A549 (cell line): ENCODE measurements at regions not wholly inside any gene's neighbourhood (a gene's known extent, or its start where the extent isn't known, plus 50 kb on each side); places are given as distances from the start of the nearest gene placed in this dataset.

Experiments used
- ATAC-seq, 2 experiments: fragments of 200-7000 bp in 1 of 2; fragments of >200 bp in 1 of 2; cut with Nextera tagmentation in 1 of 2; cut with Tn5 transposase in 1 of 2; 3 replicates each; pipeline versions ENCODE4 v1.8.0 to v1.9.1; 2018 to 2020; ENCODE audit warnings: mild to moderate bottlenecking in 1 of 2, moderate library complexity in 1 of 2
- CTCF ChIA-PET: fragments of 300-600 bp; sonication (Branson Sonifier 250); formaldehyde crosslinking; extraction: SDS; loops from one replicate; lab custom pipeline; 2021; ENCODE audit warnings: antibody characterized with exemption, inconsistent platforms; lab: Yijun Ruan, JAX
- POLR2A ChIA-PET: fragments of 350-600 bp; formaldehyde crosslinking; extraction: SDS; loops from one replicate; lab custom pipeline; 2021; ENCODE audit warnings: antibody characterized with exemption, inconsistent platforms; lab: Yijun Ruan, JAX
- DNase-seq, 2 experiments: peaks; one replicate each; pipeline versions ENCODE4 v3.0.0 to v3.0.0-alpha.2; 2011 to 2016; ENCODE audit warnings: low read depth in 1 of 2, low spot score in 1 of 2
- FAIRE-seq: peaks from 2 replicates; lab custom pipeline; 2011; peaks lifted over from hg19 to GRCh38; lab: Jason Lieb, UNC
- H3K27ac ChIP-seq, 2 experiments: fragments of >200 bp; sonication (Bioruptor Twin); formaldehyde crosslinking; 3 replicates each; pipeline ENCODE4 v1.5.1; 2016 to 2017
- H3K4me1 ChIP-seq: fragments of >200 bp; sonication (Bioruptor Twin); formaldehyde crosslinking; 3 replicates; pipeline ENCODE4 v1.6.1; 2016
- H3K4me2 ChIP-seq: fragments of >200 bp; sonication (Bioruptor Twin); formaldehyde crosslinking; 3 replicates; pipeline ENCODE4 v1.6.1; 2016
- H3K4me3 ChIP-seq: fragments of >200 bp; sonication (Bioruptor Twin); formaldehyde crosslinking; 3 replicates; pipeline ENCODE4 v1.5.1; 2016
- H3K9me3 ChIP-seq: fragments of >200 bp; sonication (Bioruptor Twin); formaldehyde crosslinking; 3 replicates; pipeline ENCODE4 v1.6.1; 2016
- CHD2 ChIP-seq: fragments of 150-350 bp; IDR thresholded peaks from 2 replicates; pipeline ENCODE4 v1.6.1; 2014; ENCODE audit warnings: low read length; ENCODE audit not compliant: partially characterized antibody
- E2F6 ChIP-seq: IDR thresholded peaks from 2 replicates; pipeline ENCODE4 v1.6.1; 2012; ENCODE audit warnings: low read depth, borderline replicate concordance
- EHF ChIP-seq: fragments of 250-450 bp; sonication (Bioruptor Pico); IDR thresholded peaks from 2 replicates; pipeline ENCODE4 v1.5.0; 2020; ENCODE audit warnings: mild to moderate bottlenecking
- EP300 ChIP-seq, 2 experiments: fragments of >200 bp; sonication (Bioruptor Twin); formaldehyde crosslinking; IDR thresholded peaks; 2 replicates in 1 of 2; 3 replicates in 1 of 2; pipeline ENCODE4 v1.6.1; 2016 to 2017
- FOSL2 ChIP-seq, 2 experiments: fragments of 450-650 bp in 1 of 2; fragments of >200 bp in 1 of 2; sonication (Bioruptor Twin) in 1 of 2; formaldehyde crosslinking; IDR thresholded peaks; 2 replicates each; pipeline versions ENCODE4 v1.5.0 to v1.6.1; 2016 to 2020; ENCODE audit warnings: mild to moderate bottlenecking in 1 of 2, moderate library complexity in 1 of 2
- HEYL ChIP-seq: fragments of 250-450 bp; sonication (Bioruptor Pico); IDR thresholded peaks from 2 replicates; pipeline ENCODE4 v1.8.0; 2021; ENCODE audit warnings: mild to moderate bottlenecking, moderate library complexity
- KDM1A ChIP-seq: fragments of 200-600 bp; sonication (generic); IDR thresholded peaks from 2 replicates; pipeline ENCODE4 v1.6.1; 2016; ENCODE audit warnings: low read depth, mild to moderate bottlenecking
- KDM5A ChIP-seq: fragments of 200-600 bp; sonication (generic); IDR thresholded peaks from 2 replicates; pipeline ENCODE4 v1.6.1; 2016; ENCODE audit warnings: antibody characterized with exemption, mild to moderate bottlenecking
- POLR2AphosphoS2 ChIP-seq: conservative IDR thresholded peaks from 2 replicates; pipeline ENCODE4 v1.6.1; 2012; ENCODE audit warnings: low read length, improper control_type of control experiment, inconsistent platforms
- RAD21 ChIP-seq, 2 experiments: fragments of >200 bp in 1 of 2; sonication (Bioruptor Twin) in 1 of 2; formaldehyde crosslinking in 1 of 2; IDR thresholded peaks in 1 of 2; conservative IDR thresholded peaks in 1 of 2; 2 replicates in 1 of 2; 3 replicates in 1 of 2; pipeline ENCODE4 v1.6.1; 2012 to 2018; ENCODE audit warnings: inconsistent platforms in 1 of 2
- RFX5 ChIP-seq: fragments of 450-650 bp; IDR thresholded peaks from 2 replicates; pipeline ENCODE4 v1.7.1; 2014; ENCODE audit warnings: antibody characterized with exemption, mild to moderate bottlenecking, moderate library complexity
- SMC3 ChIP-seq: fragments of >200 bp; sonication (Bioruptor Twin); formaldehyde crosslinking; IDR thresholded peaks from 3 replicates; pipeline ENCODE4 v1.6.1; 2018; ENCODE audit warnings: inconsistent platforms
- TFCP2L1 ChIP-seq: fragments of 250-450 bp; sonication (Bioruptor Pico); IDR thresholded peaks from 2 replicates; pipeline ENCODE4 v1.5.0; 2021; ENCODE audit warnings: mild to moderate bottlenecking
- TP53 ChIP-seq: fragments of 250-450 bp; sonication (Bioruptor Pico); IDR thresholded peaks from 2 replicates; pipeline ENCODE4 v1.5.0; 2021; ENCODE audit warnings: mild to moderate bottlenecking, moderate library complexity
- ZNF302 ChIP-seq: fragments of 250-450 bp; sonication (Bioruptor Pico); IDR thresholded peaks from 2 replicates; pipeline ENCODE4 v1.9.0; 2021; ENCODE audit warnings: inconsistent platforms, mild to moderate bottlenecking, moderate library complexity
- WGBS: methylation state at CpG from one replicate; pipeline ENCODE4 v1.1.6; 2017; ENCODE audit errors: missing lambda C conversion rate; 5-methylcytosine and 5-hydroxymethylcytosine counted together
- TF ChIP-seq, protein P1 (sequence below): fragments of >200 bp; sonication (Bioruptor Twin); formaldehyde crosslinking; IDR thresholded peaks from 3 replicates; pipeline ENCODE4 v1.5.1; 2016
- TF ChIP-seq, protein P2 (sequence below): fragments of 250-450 bp; sonication (Bioruptor Pico); IDR thresholded peaks from 2 replicates; pipeline ENCODE4 v1.5.0; 2020; ENCODE audit warnings: low read depth, mild to moderate bottlenecking, moderate library complexity
- TF ChIP-seq, protein P3 (sequence below): IDR thresholded peaks from 2 replicates; pipeline ENCODE4 v1.6.1; 2012

DNA sequence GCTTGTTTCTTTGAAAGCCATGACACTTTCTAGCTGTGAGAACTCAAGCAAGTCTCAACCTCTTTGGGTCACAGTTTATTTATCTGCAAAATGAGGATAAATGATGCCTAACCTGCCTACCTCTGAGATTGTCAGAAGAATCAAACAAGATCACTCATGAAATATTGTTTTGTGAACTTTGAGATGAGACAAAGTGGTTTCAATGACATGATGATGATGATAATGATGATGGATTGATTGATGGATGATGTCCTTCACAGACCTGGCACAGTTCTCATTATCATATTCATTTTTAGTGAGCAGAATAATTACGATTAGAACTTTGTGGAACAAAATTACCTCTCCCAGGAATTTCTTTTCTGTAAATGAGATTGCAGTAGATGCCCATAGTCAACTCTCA, 129.2 kb downstream of the HHIPL2 start:
- Histone ChIP-seq H3K4me2 (no peak overlapping the region), H3K4me1 (no peaks in the 10 kb centered on the region)
- DNase-seq (no peak), ATAC-seq (no peak)
- TF ChIP-seq TFCP2L1 (CRISPR knock-in tag): no peak
- TF ChIP-seq, all 56 proteins: peak for 0
- Histone ChIP-seq H3K4me3 (no peak overlapping the region), H3K27ac (no peak overlapping the region), H3K9me3 (no peaks in the 10 kb centered on the region)
- ChIA-PET POLR2A (no interaction called here), CTCF (no interaction called here)
- 0% methylated on average over 1 of the region's 1 CpG for WGBS
- FAIRE-seq: no peak

DNA sequence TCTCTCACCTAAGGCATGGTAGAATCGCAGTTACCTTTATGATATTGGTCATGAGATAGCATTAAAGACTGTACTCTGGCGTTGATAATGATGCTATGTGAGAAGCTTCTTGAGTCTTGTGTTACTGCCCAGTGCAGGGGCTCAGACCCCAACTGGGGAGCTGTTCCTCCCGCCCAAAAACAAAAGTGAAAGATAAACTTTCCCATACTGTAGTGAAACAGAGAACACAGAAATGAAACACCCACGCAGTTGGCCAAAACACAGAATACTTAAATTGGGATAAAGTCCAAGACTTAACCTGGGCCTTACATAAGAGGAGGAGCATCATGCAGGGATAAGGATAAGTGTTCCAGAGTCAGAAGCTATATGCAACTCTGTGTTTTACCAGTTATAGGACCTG, 130.6 kb downstream of the HHIPL2 start:
- CTCF ChIA-PET: interaction anchor here (1.0 kb wide), 1 partner anchor 38 kb away, joined by 3 read pairs; no protein-coding TSS in a partner anchor
- WGBS: 6% methylated on average over 4 of the region's 4 CpGs
- no peak for ATAC-seq

DNA sequence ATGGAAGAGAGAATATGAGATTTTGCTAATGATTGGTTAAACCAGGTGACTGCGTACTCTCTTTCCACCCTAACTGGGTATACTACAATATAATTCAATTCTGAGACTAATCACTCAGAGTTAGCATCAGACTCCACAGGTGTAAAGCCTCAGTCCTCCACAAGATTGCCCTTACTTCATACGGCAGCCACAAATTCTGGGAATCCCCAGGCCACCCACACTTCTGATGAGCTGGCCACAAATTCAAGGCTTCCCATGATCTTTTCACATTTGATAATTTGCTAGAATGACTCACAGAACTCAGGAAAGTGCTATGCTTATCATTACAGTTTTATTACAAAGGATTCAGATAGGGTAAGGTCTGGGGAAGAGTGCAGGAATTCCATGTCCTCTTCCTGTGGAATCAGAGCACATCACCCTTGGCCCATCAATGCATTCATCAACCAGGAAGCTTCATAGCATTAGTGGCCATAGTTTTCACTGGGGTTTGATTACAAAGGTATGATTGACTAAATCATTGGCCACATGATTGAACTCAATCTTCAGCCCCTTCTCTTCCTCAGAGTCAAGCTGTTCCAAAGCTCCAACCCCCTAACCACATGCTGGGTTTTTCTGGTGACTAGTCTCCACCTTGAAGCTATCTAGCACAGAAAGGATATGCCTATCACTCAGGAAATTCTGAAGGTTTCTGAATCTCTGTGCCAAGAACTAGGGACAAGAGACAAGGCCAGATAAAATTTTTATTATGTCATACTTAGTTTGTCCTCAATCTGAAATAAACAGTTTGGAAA, 131.7 kb downstream of the HHIPL2 start:
- ATAC-seq: no peak

More for the DNA sequence above, 130.6 kb downstream of the HHIPL2 start:
- H3K4me2 ChIP-seq: no peak overlapping the region
- no peak for TF ChIP-seq EP300 (IDR thresholded peaks at IDR 0.05)
- TF ChIP-seq, protein P1, sequence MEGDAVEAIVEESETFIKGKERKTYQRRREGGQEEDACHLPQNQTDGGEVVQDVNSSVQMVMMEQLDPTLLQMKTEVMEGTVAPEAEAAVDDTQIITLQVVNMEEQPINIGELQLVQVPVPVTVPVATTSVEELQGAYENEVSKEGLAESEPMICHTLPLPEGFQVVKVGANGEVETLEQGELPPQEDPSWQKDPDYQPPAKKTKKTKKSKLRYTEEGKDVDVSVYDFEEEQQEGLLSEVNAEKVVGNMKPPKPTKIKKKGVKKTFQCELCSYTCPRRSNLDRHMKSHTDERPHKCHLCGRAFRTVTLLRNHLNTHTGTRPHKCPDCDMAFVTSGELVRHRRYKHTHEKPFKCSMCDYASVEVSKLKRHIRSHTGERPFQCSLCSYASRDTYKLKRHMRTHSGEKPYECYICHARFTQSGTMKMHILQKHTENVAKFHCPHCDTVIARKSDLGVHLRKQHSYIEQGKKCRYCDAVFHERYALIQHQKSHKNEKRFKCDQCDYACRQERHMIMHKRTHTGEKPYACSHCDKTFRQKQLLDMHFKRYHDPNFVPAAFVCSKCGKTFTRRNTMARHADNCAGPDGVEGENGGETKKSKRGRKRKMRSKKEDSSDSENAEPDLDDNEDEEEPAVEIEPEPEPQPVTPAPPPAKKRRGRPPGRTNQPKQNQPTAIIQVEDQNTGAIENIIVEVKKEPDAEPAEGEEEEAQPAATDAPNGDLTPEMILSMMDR: no peak
- TF ChIP-seq, protein P2, sequence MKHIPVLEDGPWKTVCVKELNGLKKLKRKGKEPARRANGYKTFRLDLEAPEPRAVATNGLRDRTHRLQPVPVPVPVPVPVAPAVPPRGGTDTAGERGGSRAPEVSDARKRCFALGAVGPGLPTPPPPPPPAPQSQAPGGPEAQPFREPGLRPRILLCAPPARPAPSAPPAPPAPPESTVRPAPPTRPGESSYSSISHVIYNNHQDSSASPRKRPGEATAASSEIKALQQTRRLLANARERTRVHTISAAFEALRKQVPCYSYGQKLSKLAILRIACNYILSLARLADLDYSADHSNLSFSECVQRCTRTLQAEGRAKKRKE (CRISPR knock-in tag): no peak
- no peak for FAIRE-seq
- DNase-seq: no peak
- no peaks in the 10 kb centered on the region for H3K9me3 ChIP-seq
- H3K4me3 ChIP-seq: no peak overlapping the region
- POLR2A ChIA-PET: no interaction called here
- H3K27ac ChIP-seq: no peak overlapping the region
- H3K4me1 ChIP-seq: no peaks in the 10 kb centered on the region

DNA sequence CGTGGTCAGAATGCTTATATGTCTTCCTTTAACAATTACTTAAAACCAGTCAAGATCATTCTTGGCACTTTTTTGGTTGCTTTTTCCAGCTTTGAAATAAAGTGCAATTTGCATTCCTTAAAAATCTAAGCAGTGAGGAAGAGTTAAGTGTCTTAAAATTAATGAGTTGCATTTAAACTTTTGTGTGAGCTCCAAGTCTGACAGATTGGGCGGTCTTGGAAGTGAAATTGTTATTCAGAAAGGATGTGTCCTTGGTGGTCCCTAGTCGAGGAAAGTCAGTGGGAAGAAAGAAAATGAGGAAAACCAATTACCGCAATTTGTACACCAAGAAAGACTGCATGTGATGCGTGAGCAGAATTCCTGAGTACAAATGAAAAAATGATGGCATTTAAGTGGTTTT, 132.5 kb downstream of the HHIPL2 start:
- FAIRE-seq: no peak
- Histone ChIP-seq H3K9me3 (no peaks in the 10 kb centered on the region), H3K4me3 (no peak overlapping the region)
- CTCF ChIA-PET: no interaction called here
- no peak for ATAC-seq
- TF ChIP-seq SMC3 (no peak), ZNF302 (CRISPR knock-in tag) (no peak), E2F6 (no peak), KDM1A (no peak), CHD2 (no peak), FOSL2 (IDR thresholded peaks at IDR 0.05) (no peak), FOSL2 (CRISPR knock-in tag; IDR thresholded peaks at IDR 0.05) (no peak), KDM5A (no peak), TP53 (CRISPR knock-in tag) (no peak), RFX5 (no peak), EHF (no peak)
- TF ChIP-seq, protein P3, sequence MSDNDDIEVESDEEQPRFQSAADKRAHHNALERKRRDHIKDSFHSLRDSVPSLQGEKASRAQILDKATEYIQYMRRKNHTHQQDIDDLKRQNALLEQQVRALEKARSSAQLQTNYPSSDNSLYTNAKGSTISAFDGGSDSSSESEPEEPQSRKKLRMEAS: no peak
- TF ChIP-seq, all 56 proteins: peak for 0
- Histone ChIP-seq H3K4me2 (no peak overlapping the region), H3K4me1 (no peaks in the 10 kb centered on the region), H3K27ac (no peak overlapping the region)
- no peak for DNase-seq
- POLR2A ChIA-PET: no interaction called here
- 18% methylated on average over 5 of the region's 5 CpGs for WGBS

More for the DNA sequence above, 131.7 kb downstream of the HHIPL2 start:
- ChIA-PET POLR2A (no interaction called here), CTCF (no interaction called here)
- TF ChIP-seq FOSL2 (IDR thresholded peaks at IDR 0.05) (no peak), FOSL2 (CRISPR knock-in tag; IDR thresholded peaks at IDR 0.05) (no peak), HEYL (CRISPR knock-in tag) (no peak), RAD21 (conservative IDR thresholded peaks at IDR 0.05 in 1 of 2, IDR thresholded peaks at IDR 0.05 in 1 of 2) (no peak), RFX5 (no peak), POLR2AphosphoS2 (no peak)
- Histone ChIP-seq H3K4me1 (no peaks in the 10 kb centered on the region), H3K9me3 (no peaks in the 10 kb centered on the region), H3K4me2 (no peak overlapping the region), H3K4me3 (no peak overlapping the region), H3K27ac (no peak overlapping the region)
- FAIRE-seq: no peak
- DNase-seq: no peak
- WGBS: 28% methylated on average over 2 of the region's 2 CpGs
